ENCODE measurements at regions not wholly inside any gene's neighbourhood (a gene's known extent, or its start where the extent isn't known, plus 50 kb on each side); places are given as distances from the start of the nearest gene placed in this dataset.

- Histone ChIP-seq H3K9me3 (no peaks in the 10 kb centered on the region), H3K4me3 (no peak overlapping the region), H3K36me3 (no peaks in the 10 kb centered on the region), H3K27ac (no peak overlapping the region), H3K27me3 (no peaks in the 10 kb centered on the region), H3K4me1 (no peaks in the 10 kb centered on the region)
- intact Hi-C loops (cut with DNase I; ENCODE audit: low total_unique reads) (no loop called here), in situ Hi-C loops (cut with MboI; ENCODE audit: low pct_ligation_motif_present in 1 of 4, low pct_unique_long_range_greater_than_20kb in 1 of 4, low sequenced_read_pairs in 3 of 4) (no loop called here)
- no peak for DNase-seq
- TF ChIP-seq EP300 (IDR thresholded peaks at IDR 0.05; ENCODE audit: low read depth), result no peak
- TF ChIP-seq POLR2AphosphoS5 (IDR thresholded peaks at IDR 0.05), result no peak
- no peak for TF ChIP-seq POLR2A (IDR thresholded peaks at IDR 0.05)
- TF ChIP-seq, protein P1, sequence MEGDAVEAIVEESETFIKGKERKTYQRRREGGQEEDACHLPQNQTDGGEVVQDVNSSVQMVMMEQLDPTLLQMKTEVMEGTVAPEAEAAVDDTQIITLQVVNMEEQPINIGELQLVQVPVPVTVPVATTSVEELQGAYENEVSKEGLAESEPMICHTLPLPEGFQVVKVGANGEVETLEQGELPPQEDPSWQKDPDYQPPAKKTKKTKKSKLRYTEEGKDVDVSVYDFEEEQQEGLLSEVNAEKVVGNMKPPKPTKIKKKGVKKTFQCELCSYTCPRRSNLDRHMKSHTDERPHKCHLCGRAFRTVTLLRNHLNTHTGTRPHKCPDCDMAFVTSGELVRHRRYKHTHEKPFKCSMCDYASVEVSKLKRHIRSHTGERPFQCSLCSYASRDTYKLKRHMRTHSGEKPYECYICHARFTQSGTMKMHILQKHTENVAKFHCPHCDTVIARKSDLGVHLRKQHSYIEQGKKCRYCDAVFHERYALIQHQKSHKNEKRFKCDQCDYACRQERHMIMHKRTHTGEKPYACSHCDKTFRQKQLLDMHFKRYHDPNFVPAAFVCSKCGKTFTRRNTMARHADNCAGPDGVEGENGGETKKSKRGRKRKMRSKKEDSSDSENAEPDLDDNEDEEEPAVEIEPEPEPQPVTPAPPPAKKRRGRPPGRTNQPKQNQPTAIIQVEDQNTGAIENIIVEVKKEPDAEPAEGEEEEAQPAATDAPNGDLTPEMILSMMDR (IDR thresholded peaks at IDR 0.05), result no peak
- 92 to 95% methylated on average over 5 of the region's 5 CpGs for WGBS, 2 donors (ENCODE audit: low coverage in 1 of 2)
These were observed 151.1 kb upstream of the MYOCD start for GRCh38 chr17:12514596-12514995.

DNA sequence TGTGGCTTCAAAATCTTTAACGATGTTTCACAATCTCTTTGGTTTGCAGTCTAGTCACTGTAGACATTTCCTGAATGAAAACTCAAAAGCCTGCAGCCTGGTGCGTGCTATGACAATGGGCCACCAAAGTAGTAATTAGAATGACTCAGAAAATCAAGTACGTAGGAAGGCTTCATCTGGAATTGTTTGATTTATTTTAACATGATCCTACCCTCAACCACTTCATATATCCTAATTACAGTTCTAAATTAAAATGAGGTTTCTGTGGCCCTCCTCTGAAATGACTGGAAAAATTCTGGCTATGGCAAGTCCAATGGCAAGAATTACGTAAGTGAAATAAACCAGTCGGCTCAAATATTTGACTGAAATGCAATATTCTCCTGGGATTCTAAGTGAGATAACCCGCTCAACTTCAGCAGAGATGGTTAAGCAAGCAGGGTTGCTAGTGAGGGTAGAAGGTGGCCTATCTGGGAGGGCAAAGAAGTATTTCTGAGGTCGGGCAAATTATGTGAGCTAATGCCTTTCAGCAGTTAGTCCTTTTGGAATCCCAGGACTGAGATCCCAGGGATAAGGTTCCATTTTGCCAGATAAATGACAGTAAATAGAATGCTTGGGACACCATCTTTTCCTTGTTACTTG, 145.6 kb upstream of the MYOCD start:
- Histone ChIP-seq H3K36me3 (no peaks in the 10 kb centered on the region), H3K27me3 (no peaks in the 10 kb centered on the region), H3K9me3 (no peaks in the 10 kb centered on the region), H3K27ac (peak overlapping the region in 3 of 4 donors; percentile 34 to 50 (median 47)), H3K4me1 (peaks cover 0 to 13% (median 4%) of the 10 kb centered on the region in 4 donors), H3K4me3 (no peak overlapping the region)
- TF ChIP-seq EP300 (IDR thresholded peaks at IDR 0.05; ENCODE audit: low read depth) (no peak), POLR2AphosphoS5 (IDR thresholded peaks at IDR 0.05) (no peak), POLR2A (IDR thresholded peaks at IDR 0.05) (no peak)
- TF ChIP-seq, protein P1 (IDR thresholded peaks at IDR 0.05), result no peak
- in situ Hi-C loops (cut with MboI; ENCODE audit: low pct_ligation_motif_present in 1 of 4, low pct_unique_long_range_greater_than_20kb in 1 of 4, low sequenced_read_pairs in 3 of 4), result no loop called here
- WGBS, 2 donors (ENCODE audit: low coverage in 1 of 2), result 82 to 91% methylated on average over 6 to 7 of the region's 7 CpGs
- no peak for DNase-seq
- intact Hi-C loops (cut with DNase I; ENCODE audit: low total_unique reads), result no loop called here

GRCh38 chr17:12521416-12521815, 144.3 kb upstream of the MYOCD start:
- H3K4me1 ChIP-seq, result peaks cover 0 to 13% (median 4%) of the 10 kb centered on the region in 4 donors
- peak overlapping the region; percentile 4 to 50 (median 40) for H3K27ac ChIP-seq
- H3K4me3 ChIP-seq, result no peak overlapping the region
- TF ChIP-seq, protein P1 (IDR thresholded peaks at IDR 0.05), result no peak
- TF ChIP-seq POLR2A (IDR thresholded peaks at IDR 0.05), result no peak
- no peak for TF ChIP-seq EP300 (IDR thresholded peaks at IDR 0.05; ENCODE audit: low read depth)
- TF ChIP-seq POLR2AphosphoS5 (IDR thresholded peaks at IDR 0.05), result no peak
- intact Hi-C loops (cut with DNase I; ENCODE audit: low total_unique reads), result no loop called here
- in situ Hi-C loops (cut with MboI; ENCODE audit: low pct_ligation_motif_present in 1 of 4, low pct_unique_long_range_greater_than_20kb in 1 of 4, low sequenced_read_pairs in 3 of 4), result no loop called here
- no peaks in the 10 kb centered on the region for H3K27me3 ChIP-seq
- no peaks in the 10 kb centered on the region for H3K36me3 ChIP-seq
- WGBS, 2 donors (ENCODE audit: low coverage in 1 of 2), result 65 to 82% methylated on average over 4 to 7 of the region's 7 CpGs
- H3K9me3 ChIP-seq, result no peaks in the 10 kb centered on the region
- no peak for DNase-seq

- Histone ChIP-seq H3K4me3 (no peak overlapping the region), H3K4me1 (peaks cover 0 to 13% (median 4%) of the 10 kb centered on the region in 4 donors), H3K36me3 (no peaks in the 10 kb centered on the region), H3K9me3 (no peaks in the 10 kb centered on the region), H3K27me3 (no peaks in the 10 kb centered on the region), H3K27ac (peak overlapping the region; percentile 18 to 56 (median 38))
- intact Hi-C loops (cut with DNase I; ENCODE audit: low total_unique reads), result no loop called here
- in situ Hi-C loops (cut with MboI; ENCODE audit: low pct_ligation_motif_present in 1 of 4, low pct_unique_long_range_greater_than_20kb in 1 of 4, low sequenced_read_pairs in 3 of 4), result no loop called here
- TF ChIP-seq EP300 (IDR thresholded peaks at IDR 0.05; ENCODE audit: low read depth) (no peak), POLR2A (IDR thresholded peaks at IDR 0.05) (no peak), POLR2AphosphoS5 (IDR thresholded peaks at IDR 0.05) (no peak)
- TF ChIP-seq, protein P1 (IDR thresholded peaks at IDR 0.05), result no peak
- WGBS, 2 donors (ENCODE audit: low coverage in 1 of 2), result 28 to 44% methylated on average over 7 of the region's 7 CpGs
- DNase-seq, result no peak
These were observed 143.4 kb upstream of the MYOCD start for GRCh38 chr17:12522336-12522735.
